ENCODE measurements at regions not wholly inside any gene's neighbourhood (a gene's known extent, or its start where the extent isn't known, plus 50 kb on each side); places are given as distances from the start of the nearest gene placed in this dataset.

DNA sequence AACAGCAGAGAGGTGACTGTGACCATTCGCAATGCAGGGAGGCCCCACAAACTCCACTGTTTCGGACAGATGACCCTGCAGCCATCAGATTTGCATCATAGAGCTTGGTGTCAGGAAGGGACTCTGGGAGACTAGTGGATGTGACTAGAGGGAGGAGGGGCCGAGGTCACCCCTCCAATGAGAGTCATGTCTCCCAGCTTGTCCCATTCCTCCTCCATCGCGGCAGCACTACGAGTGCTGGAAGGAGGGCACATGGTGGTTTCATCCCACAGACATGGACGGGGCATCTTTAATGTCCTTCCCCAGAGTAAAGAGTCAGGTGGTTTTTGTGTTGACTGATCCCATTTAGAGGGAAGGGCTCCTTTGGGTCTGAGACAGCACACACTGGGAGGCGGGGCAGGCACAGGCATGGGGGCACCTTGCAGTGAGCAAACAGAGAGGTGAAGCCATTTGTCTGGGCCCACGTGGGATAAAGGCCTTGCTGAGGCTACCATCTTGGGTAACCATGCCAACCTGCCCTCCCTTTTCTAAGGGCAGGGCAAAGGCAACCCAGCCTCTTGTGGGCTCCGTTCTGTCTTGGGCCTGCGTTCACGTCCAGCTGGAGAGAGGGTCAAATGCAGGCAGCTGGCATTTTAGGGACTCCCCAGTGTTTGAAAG lies 208.1 kb downstream of the ASB1 start:
- TF ChIP-seq POLR2A (IDR thresholded peaks at IDR 0.05; ENCODE audit: low read depth) (no peak), EP300 (IDR thresholded peaks at IDR 0.05) (no peak), POLR2AphosphoS5 (IDR thresholded peaks at IDR 0.05) (no peak)
- TF ChIP-seq, protein P1, sequence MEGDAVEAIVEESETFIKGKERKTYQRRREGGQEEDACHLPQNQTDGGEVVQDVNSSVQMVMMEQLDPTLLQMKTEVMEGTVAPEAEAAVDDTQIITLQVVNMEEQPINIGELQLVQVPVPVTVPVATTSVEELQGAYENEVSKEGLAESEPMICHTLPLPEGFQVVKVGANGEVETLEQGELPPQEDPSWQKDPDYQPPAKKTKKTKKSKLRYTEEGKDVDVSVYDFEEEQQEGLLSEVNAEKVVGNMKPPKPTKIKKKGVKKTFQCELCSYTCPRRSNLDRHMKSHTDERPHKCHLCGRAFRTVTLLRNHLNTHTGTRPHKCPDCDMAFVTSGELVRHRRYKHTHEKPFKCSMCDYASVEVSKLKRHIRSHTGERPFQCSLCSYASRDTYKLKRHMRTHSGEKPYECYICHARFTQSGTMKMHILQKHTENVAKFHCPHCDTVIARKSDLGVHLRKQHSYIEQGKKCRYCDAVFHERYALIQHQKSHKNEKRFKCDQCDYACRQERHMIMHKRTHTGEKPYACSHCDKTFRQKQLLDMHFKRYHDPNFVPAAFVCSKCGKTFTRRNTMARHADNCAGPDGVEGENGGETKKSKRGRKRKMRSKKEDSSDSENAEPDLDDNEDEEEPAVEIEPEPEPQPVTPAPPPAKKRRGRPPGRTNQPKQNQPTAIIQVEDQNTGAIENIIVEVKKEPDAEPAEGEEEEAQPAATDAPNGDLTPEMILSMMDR (IDR thresholded peaks at IDR 0.05): no peak

Measured in esophagus muscularis mucosa (tissue), 4 donors.